T-cell (primary cell): ENCODE measurements at regions not wholly inside any gene's neighbourhood (a gene's known extent, or its start where the extent isn't known, plus 50 kb on each side); places are given as distances from the start of the nearest gene placed in this dataset.
A peak's percentile ranks its signal among the peaks of the same experiment; 100 is the strongest.
"Not testable (repeated sequence)": the region's sequence is repeated elsewhere in the genome, so short reads cannot be mapped to it uniquely, and the experiment has no call there.

ENCODE experiments used
- ATAC-seq, 4 experiments: fragments of 200-7000 bp in 3 of 4; fragments of 150-1000 bp in 1 of 4; cut with Tn5 transposase; replicated peaks in 1 of 4; 1 replicate in 3 of 4; 2 replicates in 1 of 4; pipeline ENCODE4 v1.10.0; 2021; ENCODE audit warnings: moderate library complexity in 3 of 4, mild to moderate bottlenecking in 2 of 4, moderate number of reproducible peaks in 1 of 4
- CTCF ChIA-PET, 2 donors: fragments of 300-600 bp; sonication (Branson Sonifier 250); formaldehyde crosslinking; loops; one replicate each; lab custom pipeline; 2022; ENCODE audit warnings: antibody characterized with exemption in 2 of 2; lab: Charles Lee
- POLR2A ChIA-PET, 2 donors: fragments of 300-600 bp; sonication (Branson Sonifier 250); formaldehyde crosslinking; loops; one replicate each; lab custom pipeline; 2022; ENCODE audit warnings: antibody characterized with exemption in 2 of 2; lab: Charles Lee
- DNase-seq, 35 experiments: peaks; one replicate each; pipeline versions ENCODE4 v3.0.0 to v3.0.0-alpha.2; 2013 to 2023
- H3K27ac ChIP-seq: one replicate; pipeline ENCODE4 v1.5.1; 2013; ENCODE audit warnings: low read length
- H3K27me3 ChIP-seq, 2 experiments: replicated peaks in 1 of 2; 1 replicate in 1 of 2; 2 replicates in 1 of 2; pipeline versions ENCODE4 v1.6.1 to v1.7.0; 2013; ENCODE audit warnings: low read length in 1 of 2, mixed read lengths in 1 of 2; ENCODE audit not compliant: control insufficient read depth in 2 of 2, insufficient read depth in 2 of 2; ENCODE audit errors: extremely low read depth in 1 of 2
- H3K36me3 ChIP-seq, 2 donors: 1 replicate in 1 of 2; 2 replicates in 1 of 2; pipeline versions ENCODE4 v1.6.1 to v1.7.0; 2013; ENCODE audit warnings: low read length in 1 of 2; ENCODE audit not compliant: control insufficient read depth in 2 of 2, insufficient read depth in 1 of 2; ENCODE audit errors: extremely low read depth in 1 of 2
- H3K4me1 ChIP-seq, 2 experiments: 1 replicate in 1 of 2; 2 replicates in 1 of 2; pipeline versions ENCODE4 v1.6.1 to v1.7.0; 2013; ENCODE audit warnings: low read length in 2 of 2, mixed read lengths in 1 of 2; ENCODE audit not compliant: insufficient read depth in 2 of 2, control insufficient read depth in 1 of 2; ENCODE audit errors: extremely low read depth in 1 of 2
- H3K4me3 ChIP-seq, 2 donors: 1 replicate in 1 of 2; 2 replicates in 1 of 2; pipeline versions ENCODE4 v1.5.1 to v1.7.0; 2013; ENCODE audit warnings: mild to moderate bottlenecking in 2 of 2, low read length in 1 of 2, moderate library complexity in 1 of 2; ENCODE audit not compliant: control insufficient read depth in 1 of 2; ENCODE audit errors: extremely low read depth in 1 of 2
- H3K9me3 ChIP-seq: 2 replicates; pipeline ENCODE4 v1.7.0; 2013
- H3K27ac Mint-ChIP-seq, 2 donors: one replicate each; pipeline ENCODE4 v1.8.0; 2020 to 2021; ENCODE audit warnings: mild to moderate bottlenecking in 2 of 2, mixed read lengths in 2 of 2
- H3K27me3 Mint-ChIP-seq, 2 donors: one replicate each; pipeline ENCODE4 v1.8.0; 2021 to 2022; ENCODE audit warnings: mixed read lengths in 2 of 2
- H3K36me3 Mint-ChIP-seq: one replicate; pipeline ENCODE4 v1.8.0; 2021; ENCODE audit warnings: mixed read lengths
- H3K4me1 Mint-ChIP-seq, 3 donors: one replicate each; pipeline ENCODE4 v1.8.0; 2020 to 2022; ENCODE audit warnings: mixed read lengths in 3 of 3, mild to moderate bottlenecking in 1 of 3
- H3K4me3 Mint-ChIP-seq, 3 donors: one replicate each; pipeline ENCODE4 v1.8.0; 2020 to 2022; ENCODE audit warnings: mild to moderate bottlenecking in 3 of 3, mixed read lengths in 3 of 3, moderate library complexity in 3 of 3
- H3K9me3 Mint-ChIP-seq, 3 donors: one replicate each; pipeline ENCODE4 v1.8.0; 2020 to 2022; ENCODE audit warnings: mixed read lengths in 3 of 3
- WGBS: methylation state at CpG from one replicate; pipeline ENCODE4 v1.1.5; 2013; ENCODE audit warnings: missing lambda C conversion rate; ENCODE audit not compliant: insufficient coverage; 5-methylcytosine and 5-hydroxymethylcytosine counted together

- H3K27ac ChIP-seq, H3K27me3 ChIP-seq, H3K9me3 ChIP-seq, DNase-seq, ATAC-seq, H3K4me1 Mint-ChIP-seq, CTCF ChIA-PET, H3K4me3 Mint-ChIP-seq, H3K27ac Mint-ChIP-seq, H3K9me3 Mint-ChIP-seq, H3K4me1 ChIP-seq, H3K4me3 ChIP-seq, H3K27me3 Mint-ChIP-seq, POLR2A ChIA-PET: not testable (repeated sequence)
- no CpG with 5 or more reads among the region's 13 CpGs for WGBS
- H3K36me3 Mint-ChIP-seq: peaks cover 16% of the 10 kb centered on the region
- peaks cover 12 to 35% of the 10 kb centered on the region in 2 donors for H3K36me3 ChIP-seq
These were observed 51.5 kb upstream of the MUC20 start for GRCh38 chr3:195669310-195669709.

GRCh38 chr3:195668131-195668766 is 52.5 kb upstream of the MUC20 start:
- WGBS: 95% methylated on average over 11 of the region's 24 CpGs
- H3K4me1 Mint-ChIP-seq, H3K9me3 ChIP-seq, H3K4me1 ChIP-seq, H3K9me3 Mint-ChIP-seq, H3K27me3 Mint-ChIP-seq, ATAC-seq, H3K4me3 ChIP-seq, DNase-seq, POLR2A ChIA-PET, H3K27ac ChIP-seq, H3K4me3 Mint-ChIP-seq, CTCF ChIA-PET, H3K27ac Mint-ChIP-seq, H3K27me3 ChIP-seq: not testable (repeated sequence)
- peaks cover 18% of the 10 kb centered on the region for H3K36me3 Mint-ChIP-seq
- H3K36me3 ChIP-seq: peaks cover 10 to 33% of the 10 kb centered on the region in 2 donors

GRCh38 chr3:195665311-195665710 is 55.5 kb upstream of the MUC20 start:
- peaks cover 10 to 23% of the 10 kb centered on the region in 2 donors for H3K36me3 ChIP-seq
- peaks cover 12% of the 10 kb centered on the region for H3K36me3 Mint-ChIP-seq
- H3K27me3 ChIP-seq, H3K27ac ChIP-seq, H3K27ac Mint-ChIP-seq, H3K27me3 Mint-ChIP-seq, H3K4me1 Mint-ChIP-seq, H3K9me3 Mint-ChIP-seq, H3K9me3 ChIP-seq, H3K4me3 Mint-ChIP-seq, DNase-seq, H3K4me1 ChIP-seq, H3K4me3 ChIP-seq, CTCF ChIA-PET, ATAC-seq, POLR2A ChIA-PET: not testable (repeated sequence)
- no CpG with 5 or more reads among the region's 19 CpGs for WGBS

DNA sequence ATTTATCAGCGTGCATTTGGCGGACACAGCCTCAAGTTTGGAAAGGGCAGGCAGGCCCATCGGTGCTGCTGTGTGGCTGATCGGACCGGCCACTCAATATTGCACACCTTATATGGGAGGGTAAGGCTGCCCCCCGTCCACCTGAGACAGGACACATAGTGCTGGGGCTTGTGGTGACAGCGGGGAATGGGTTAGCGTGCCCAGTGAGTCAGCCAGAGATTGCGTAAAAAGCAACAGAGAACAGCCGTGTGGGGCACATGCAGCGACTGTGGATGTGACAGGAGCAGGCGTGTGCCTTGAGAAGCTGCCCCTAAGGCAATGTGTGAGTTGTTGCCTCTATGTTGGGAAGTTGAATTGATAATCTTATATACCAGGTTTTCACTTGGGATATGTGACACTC is 56.6 kb upstream of the MUC20 start:
- H3K4me1 Mint-ChIP-seq, H3K4me1 ChIP-seq, H3K27ac ChIP-seq, ATAC-seq, H3K9me3 ChIP-seq, H3K27me3 ChIP-seq, H3K9me3 Mint-ChIP-seq, H3K4me3 ChIP-seq, H3K4me3 Mint-ChIP-seq, CTCF ChIA-PET, H3K27me3 Mint-ChIP-seq, H3K27ac Mint-ChIP-seq, H3K36me3 Mint-ChIP-seq, POLR2A ChIA-PET, DNase-seq: not testable (repeated sequence)
- WGBS: no CpG with 5 or more reads among the region's 12 CpGs
- H3K36me3 ChIP-seq: peaks cover 7 to 21% of the 10 kb centered on the region in 2 donors

GRCh38 chr3:195659136-195659533 is 61.6 kb upstream of the MUC20 start:
- H3K27ac ChIP-seq, H3K27me3 ChIP-seq, POLR2A ChIA-PET, H3K4me1 ChIP-seq, H3K36me3 ChIP-seq, H3K27ac Mint-ChIP-seq, H3K27me3 Mint-ChIP-seq, H3K4me3 ChIP-seq, CTCF ChIA-PET, H3K36me3 Mint-ChIP-seq, DNase-seq, H3K9me3 Mint-ChIP-seq, H3K9me3 ChIP-seq, H3K4me1 Mint-ChIP-seq: not testable (repeated sequence)
- H3K4me3 Mint-ChIP-seq: peak overlapping the region; percentile 43 to 50 (median 48)
- peak in 1 of 4 experiments; percentile 14 for ATAC-seq
- no CpG with 5 or more reads among the region's 7 CpGs for WGBS

GRCh38 chr3:195658381-195659135 is 62.2 kb upstream of the MUC20 start:
- ATAC-seq: peak; percentile 17 to 59 (median 55)
- POLR2A ChIA-PET, H3K27ac Mint-ChIP-seq, H3K4me1 ChIP-seq, CTCF ChIA-PET, H3K36me3 ChIP-seq, DNase-seq, H3K9me3 ChIP-seq, H3K4me1 Mint-ChIP-seq, H3K27me3 Mint-ChIP-seq, H3K4me3 ChIP-seq, H3K9me3 Mint-ChIP-seq, H3K27me3 ChIP-seq, H3K27ac ChIP-seq, H3K36me3 Mint-ChIP-seq: not testable (repeated sequence)
- peak overlapping the region; percentile 43 to 83 (median 50) for H3K4me3 Mint-ChIP-seq
- no CpG with 5 or more reads among the region's 53 CpGs for WGBS
